ENCODE measurements at regions not wholly inside any gene's neighbourhood (a gene's known extent, or its start where the extent isn't known, plus 50 kb on each side); places are given as distances from the start of the nearest gene placed in this dataset.
A peak's percentile ranks its signal among the peaks of the same experiment; 100 is the strongest.
"Not testable (repeated sequence)": the region's sequence is repeated elsewhere in the genome, so short reads cannot be mapped to it uniquely, and the experiment has no call there.

GRCh38 chr10:125232841-125233240 is 72.5 kb upstream of the CTBP2 start:
- no peak for TF ChIP-seq CTCF (IDR thresholded peaks at IDR 0.05; ENCODE audit: unreplicated experiment)
- Mint-ChIP-seq H3K9me3 (peaks cover 5% of the 10 kb centered on the region), H3K4me3 (no peak overlapping the region), H3K36me3 (no peaks in the 10 kb centered on the region), H3K4me1 (peaks cover 16% of the 10 kb centered on the region), H3K27ac (peak overlapping the region; percentile 25), H3K27me3 (ENCODE audit: low read depth) (no peaks in the 10 kb centered on the region)
- no peak for DNase-seq (ENCODE audit: low spot score in 2 of 2, unreplicated experiment in 2 of 2)

- DNase-seq (ENCODE audit: low spot score in 2 of 2, unreplicated experiment in 2 of 2), result no peak
- Mint-ChIP-seq H3K27ac (no peak overlapping the region), H3K9me3 (peaks cover 3% of the 10 kb centered on the region), H3K27me3 (ENCODE audit: low read depth) (no peaks in the 10 kb centered on the region), H3K4me1 (peaks cover 16% of the 10 kb centered on the region), H3K36me3 (no peaks in the 10 kb centered on the region), H3K4me3 (no peak overlapping the region)
- no peak for TF ChIP-seq CTCF (IDR thresholded peaks at IDR 0.05; ENCODE audit: unreplicated experiment)
Measured at GRCh38 chr10:125231813-125232475, 71.6 kb upstream of the CTBP2 start.

- H3K9me3 Mint-ChIP-seq, result no peaks in the 10 kb centered on the region
- DNase-seq (ENCODE audit: low spot score in 2 of 2, unreplicated experiment in 2 of 2), result peak in 1 of 2 experiments; percentile 42
- H3K36me3 Mint-ChIP-seq, result no peaks in the 10 kb centered on the region
- TF ChIP-seq CTCF (IDR thresholded peaks at IDR 0.05; ENCODE audit: unreplicated experiment), result no peak
- H3K27me3 Mint-ChIP-seq (ENCODE audit: low read depth), result no peaks in the 10 kb centered on the region
- H3K4me3 Mint-ChIP-seq, result no peak overlapping the region
- peaks cover 16% of the 10 kb centered on the region for H3K4me1 Mint-ChIP-seq
- no peak overlapping the region for H3K27ac Mint-ChIP-seq
Measured at GRCh38 chr10:125231116-125231812, 70.9 kb upstream of the CTBP2 start.

GRCh38 chr10:125230251-125230650 is 69.9 kb upstream of the CTBP2 start:
- Mint-ChIP-seq H3K4me3 (no peak overlapping the region), H3K4me1 (peaks cover 16% of the 10 kb centered on the region), H3K27me3 (ENCODE audit: low read depth) (no peaks in the 10 kb centered on the region), H3K36me3 (no peaks in the 10 kb centered on the region), H3K27ac (no peak overlapping the region), H3K9me3 (no peaks in the 10 kb centered on the region)
- no peak for TF ChIP-seq CTCF (IDR thresholded peaks at IDR 0.05; ENCODE audit: unreplicated experiment)
- no peak for DNase-seq (ENCODE audit: low spot score in 2 of 2, unreplicated experiment in 2 of 2)

- not testable (repeated sequence) for H3K27ac Mint-ChIP-seq
Measured at GRCh38 chr10:125228245-125228940, 68.0 kb upstream of the CTBP2 start.

GRCh38 chr10:125227546-125227945 is 67.2 kb upstream of the CTBP2 start:
- Mint-ChIP-seq H3K27me3 (ENCODE audit: low read depth) (no peaks in the 10 kb centered on the region), H3K36me3 (no peaks in the 10 kb centered on the region), H3K4me1 (peaks cover 13% of the 10 kb centered on the region), H3K4me3 (no peak overlapping the region), H3K9me3 (no peaks in the 10 kb centered on the region), H3K27ac (no peak overlapping the region)
- no peak for DNase-seq (ENCODE audit: low spot score in 2 of 2, unreplicated experiment in 2 of 2)
- TF ChIP-seq CTCF (IDR thresholded peaks at IDR 0.05; ENCODE audit: unreplicated experiment), result no peak

More at GRCh38 chr10:125228245-125228940, 68.0 kb upstream of the CTBP2 start:
- not testable (repeated sequence) for H3K27me3 Mint-ChIP-seq (ENCODE audit: low read depth); H3K36me3 Mint-ChIP-seq; H3K9me3 Mint-ChIP-seq; H3K4me3 Mint-ChIP-seq; DNase-seq (ENCODE audit: low spot score in 2 of 2, unreplicated experiment in 2 of 2)
- H3K4me1 Mint-ChIP-seq, result peaks cover 16% of the 10 kb centered on the region

Measured in mesothelial cell of epicardium (in vitro differentiated cells).